AG10803 (cell line): ENCODE measurements at regions not wholly inside any gene's neighbourhood (a gene's known extent, or its start where the extent isn't known, plus 50 kb on each side); places are given as distances from the start of the nearest gene placed in this dataset.
"Not testable (repeated sequence)": the region's sequence is repeated elsewhere in the genome, so short reads cannot be mapped to it uniquely, and the experiment has no call there.

Experiments used
- DNase-seq: peaks from one replicate; pipeline ENCODE4 v3.0.0; 2010; ENCODE audit warnings: low read depth
- H3K4me3 ChIP-seq: 2 replicates; pipeline ENCODE4 v1.5.1; 2011; ENCODE audit warnings: mild to moderate bottlenecking, low read length, control low read depth
- TF ChIP-seq, protein P1 (sequence below): conservative IDR thresholded peaks from 2 replicates; pipeline ENCODE4 v1.5.1; 2011; ENCODE audit warnings: mild to moderate bottlenecking, low read length, control low read depth, inconsistent platforms

DNA sequence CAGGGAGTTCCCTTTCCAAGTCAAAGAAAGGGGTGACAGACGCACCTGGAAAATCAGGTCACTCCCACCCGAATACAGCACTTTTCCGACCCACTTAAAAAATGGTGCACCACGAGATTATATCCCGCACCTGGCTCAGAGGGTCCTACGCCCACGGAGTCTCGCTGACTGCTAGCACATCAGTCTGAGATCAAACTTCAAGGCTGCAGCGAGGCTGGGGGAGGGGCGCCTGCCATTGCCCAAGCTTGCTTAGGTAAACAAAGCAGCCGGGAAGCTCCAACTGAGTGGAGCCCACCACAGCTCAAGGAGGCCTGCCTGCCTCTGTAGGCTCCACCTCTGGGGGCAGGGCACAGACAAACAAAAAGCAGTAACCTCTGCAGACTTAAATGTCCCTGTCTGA lies 277.8 kb upstream of the ARHGAP42 start:
- H3K4me3 ChIP-seq, DNase-seq: not testable (repeated sequence)

DNA sequence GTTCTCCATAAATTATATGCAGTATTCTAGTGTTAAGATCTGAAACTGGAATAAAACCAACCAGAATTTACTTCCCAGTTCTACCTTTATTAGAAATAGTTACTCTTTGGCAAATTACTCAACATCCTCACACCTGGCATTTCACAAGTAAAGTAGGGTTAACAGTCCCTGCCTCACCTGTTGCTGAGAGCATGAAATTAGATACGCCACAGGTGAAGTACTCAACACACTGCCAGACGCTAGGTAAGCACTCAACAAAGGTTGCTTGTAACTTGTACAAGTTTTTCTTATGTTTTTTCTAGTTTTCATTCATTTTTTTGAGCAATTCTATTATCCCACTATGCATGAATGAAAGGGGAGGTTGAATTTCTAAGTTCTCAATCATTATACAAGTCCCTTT lies 267.6 kb upstream of the ARHGAP42 start:
- DNase-seq, result no peak
- TF ChIP-seq, protein P1, sequence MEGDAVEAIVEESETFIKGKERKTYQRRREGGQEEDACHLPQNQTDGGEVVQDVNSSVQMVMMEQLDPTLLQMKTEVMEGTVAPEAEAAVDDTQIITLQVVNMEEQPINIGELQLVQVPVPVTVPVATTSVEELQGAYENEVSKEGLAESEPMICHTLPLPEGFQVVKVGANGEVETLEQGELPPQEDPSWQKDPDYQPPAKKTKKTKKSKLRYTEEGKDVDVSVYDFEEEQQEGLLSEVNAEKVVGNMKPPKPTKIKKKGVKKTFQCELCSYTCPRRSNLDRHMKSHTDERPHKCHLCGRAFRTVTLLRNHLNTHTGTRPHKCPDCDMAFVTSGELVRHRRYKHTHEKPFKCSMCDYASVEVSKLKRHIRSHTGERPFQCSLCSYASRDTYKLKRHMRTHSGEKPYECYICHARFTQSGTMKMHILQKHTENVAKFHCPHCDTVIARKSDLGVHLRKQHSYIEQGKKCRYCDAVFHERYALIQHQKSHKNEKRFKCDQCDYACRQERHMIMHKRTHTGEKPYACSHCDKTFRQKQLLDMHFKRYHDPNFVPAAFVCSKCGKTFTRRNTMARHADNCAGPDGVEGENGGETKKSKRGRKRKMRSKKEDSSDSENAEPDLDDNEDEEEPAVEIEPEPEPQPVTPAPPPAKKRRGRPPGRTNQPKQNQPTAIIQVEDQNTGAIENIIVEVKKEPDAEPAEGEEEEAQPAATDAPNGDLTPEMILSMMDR, result no peak
- H3K4me3 ChIP-seq, result no peak overlapping the region

DNA sequence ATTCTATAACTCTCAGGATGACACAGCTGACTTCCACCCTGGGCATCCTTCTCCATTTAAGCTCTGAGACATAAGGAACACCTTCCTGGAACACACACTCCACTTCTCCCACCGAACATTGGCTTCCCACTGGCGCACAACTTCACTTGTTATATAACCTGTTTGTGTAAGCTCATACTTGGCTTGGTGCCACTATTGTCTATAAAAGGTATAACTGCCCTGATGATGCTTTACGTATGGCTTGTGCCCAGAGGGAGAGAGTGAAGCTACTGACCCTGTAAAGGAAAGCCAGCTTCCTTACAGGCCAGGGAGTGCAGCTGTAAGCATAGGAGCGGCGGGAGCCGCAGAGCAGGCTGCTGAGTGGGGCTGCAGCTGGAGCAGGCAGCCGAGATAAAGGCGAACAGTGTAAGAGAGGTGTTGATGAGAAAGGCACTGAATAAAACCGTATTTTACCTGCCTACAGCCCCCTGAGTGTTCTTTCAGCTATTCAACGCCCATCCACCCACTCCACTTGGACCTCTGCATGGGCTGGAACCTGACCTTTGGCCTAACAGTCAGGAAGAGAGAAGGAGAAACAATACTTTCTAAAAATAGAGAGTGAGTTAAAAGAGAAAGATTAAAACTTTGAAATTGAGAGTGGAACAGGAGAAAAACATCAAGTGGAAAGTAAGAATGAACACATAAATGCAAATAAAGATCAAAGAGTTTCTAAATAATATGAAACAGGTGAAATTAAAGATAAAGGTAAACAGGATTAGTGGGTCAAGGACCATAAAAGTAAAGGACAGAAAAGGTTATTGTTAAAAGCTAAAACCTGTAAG lies 252.1 kb upstream of the ARHGAP42 start:
- H3K4me3 ChIP-seq, result no peak overlapping the region
- no peak for DNase-seq
- TF ChIP-seq, protein P1, result no peak

DNA sequence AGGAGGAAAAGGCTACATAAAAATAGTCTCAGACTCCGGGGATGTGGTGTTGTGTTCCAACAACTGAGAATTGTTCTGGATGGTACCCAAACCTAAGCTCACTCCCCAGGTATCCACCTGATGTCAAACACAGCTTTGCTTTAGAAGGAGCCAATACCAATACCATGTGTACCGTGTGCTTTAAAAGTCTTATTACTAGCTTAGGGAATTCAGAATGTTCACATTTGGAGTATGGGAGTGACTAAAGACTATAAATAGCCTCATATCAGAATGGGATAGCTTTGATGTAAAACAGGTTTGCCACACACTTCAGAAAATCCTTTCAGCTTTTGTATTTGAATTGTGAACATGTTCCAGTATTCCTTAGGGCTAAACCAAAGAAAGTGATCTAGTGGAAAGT lies 248.7 kb upstream of the ARHGAP42 start:
- TF ChIP-seq, protein P1, result no peak
- no peak for DNase-seq
- no peak overlapping the region for H3K4me3 ChIP-seq

DNA sequence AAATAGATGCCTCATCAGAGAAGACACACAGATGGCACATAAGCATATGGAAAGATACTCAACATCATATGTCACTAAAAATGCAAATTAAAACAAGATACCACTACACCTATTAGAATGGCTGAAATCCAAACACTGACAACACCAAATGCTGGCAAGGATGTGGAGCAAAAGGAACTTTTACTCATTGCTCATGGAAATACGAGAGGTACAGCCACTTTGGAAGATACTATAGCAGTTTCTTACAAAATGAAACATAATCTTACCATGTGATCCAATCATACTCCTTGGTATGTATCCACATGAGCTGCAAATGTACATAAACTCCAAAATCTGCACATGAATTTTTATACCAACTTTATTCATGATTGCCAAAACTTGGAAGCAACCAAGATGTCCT lies 246.0 kb upstream of the ARHGAP42 start:
- TF ChIP-seq, protein P1, result no peak

DNA sequence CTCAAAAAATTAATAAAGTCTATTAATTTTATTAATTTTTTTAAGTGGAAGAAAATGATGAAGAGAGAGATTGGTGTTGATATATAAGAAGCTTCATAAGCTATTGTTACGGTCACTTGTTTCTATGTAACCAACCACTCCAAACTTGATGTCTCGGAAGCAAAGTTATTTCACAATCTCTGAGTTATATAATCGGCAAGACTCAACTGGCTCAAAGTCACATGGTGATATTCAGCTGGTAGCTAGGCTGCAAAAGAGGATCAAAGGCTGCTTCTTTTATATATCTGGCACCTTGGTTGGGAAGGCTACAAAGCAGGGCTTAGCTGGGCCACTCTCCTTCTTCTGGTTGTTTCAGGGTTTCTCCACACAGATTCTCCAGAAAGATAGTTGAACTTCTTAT lies 245.1 kb upstream of the ARHGAP42 start:
- TF ChIP-seq, protein P1, result no peak
- no peak overlapping the region for H3K4me3 ChIP-seq
- no peak for DNase-seq

More for the DNA sequence above, 246.0 kb upstream of the ARHGAP42 start:
- H3K4me3 ChIP-seq, result no peak overlapping the region
- DNase-seq, result no peak

DNA sequence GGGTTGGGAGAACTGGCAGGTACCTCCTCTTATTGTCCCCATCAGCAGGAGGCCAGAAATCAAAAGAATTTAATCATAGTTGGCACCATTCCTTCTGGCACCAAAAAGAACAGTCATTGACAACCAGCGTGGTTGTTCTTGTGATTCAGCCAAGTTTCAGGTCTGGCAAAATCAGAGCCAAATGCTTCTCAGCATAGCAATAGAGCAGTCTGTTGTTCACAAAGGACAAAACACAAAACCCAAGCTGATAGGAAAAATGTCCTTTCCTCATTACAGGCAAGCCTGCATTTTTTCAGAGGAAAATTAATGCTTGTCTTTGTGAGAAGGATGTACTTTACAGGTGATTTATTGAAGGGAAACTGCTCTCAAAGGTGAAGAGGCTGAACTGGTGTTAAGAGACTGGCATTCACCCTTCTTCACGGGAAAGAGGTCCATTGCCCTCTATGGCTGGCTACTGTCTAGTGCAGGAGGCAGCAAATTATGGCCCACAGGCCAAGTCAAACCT lies 241.8 kb upstream of the ARHGAP42 start:
- no peak for DNase-seq
- no peak overlapping the region for H3K4me3 ChIP-seq
- TF ChIP-seq, protein P1, result no peak

DNA sequence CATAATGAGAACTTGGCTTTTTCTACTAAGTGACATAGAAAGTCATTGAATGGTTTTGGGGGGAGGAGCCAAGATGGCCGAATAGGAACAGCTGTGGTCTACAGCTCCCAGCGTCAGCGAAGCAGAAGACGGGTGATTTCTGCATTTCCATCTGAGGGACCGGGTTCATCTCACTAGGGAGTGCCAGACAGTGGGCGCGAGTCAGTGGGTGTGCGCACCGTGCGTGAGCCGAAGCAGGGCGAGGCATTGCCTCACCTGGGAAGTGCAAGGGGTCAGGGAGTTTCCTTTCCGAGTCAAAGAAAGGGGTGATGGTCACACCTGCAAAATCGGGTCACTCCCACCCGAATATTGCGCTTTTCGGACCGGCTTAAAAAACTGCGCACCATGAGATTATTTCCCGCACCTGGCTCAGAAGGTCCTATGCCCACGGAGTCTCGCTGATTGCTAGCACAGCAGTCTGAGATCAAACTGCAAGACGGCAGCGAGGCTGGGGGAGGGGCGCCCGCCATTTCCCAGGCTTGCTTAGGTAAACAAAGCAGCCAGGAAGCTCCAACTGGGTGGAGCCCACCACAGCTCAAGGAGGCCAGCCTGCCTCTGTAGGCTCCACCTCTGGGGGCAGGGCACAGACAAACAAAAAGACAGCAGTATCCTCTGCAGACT lies 235.2 kb upstream of the ARHGAP42 start:
- DNase-seq, H3K4me3 ChIP-seq: not testable (repeated sequence)
